Effector memory CD8-positive, alpha-beta T cell (primary cell): ENCODE measurements at regions not wholly inside any gene's neighbourhood (a gene's known extent, or its start where the extent isn't known, plus 50 kb on each side); places are given as distances from the start of the nearest gene placed in this dataset.

Experiments used
- ATAC-seq: fragments of 150-1000 bp; cut with Tn5 transposase; replicated peaks from 2 replicates; pipeline ENCODE4 v1.10.0; 2021; ENCODE audit warnings: mild to moderate bottlenecking, moderate library complexity
- DNase-seq, 3 experiments: peaks; one replicate each; pipeline ENCODE4 v3.0.0; 2021
- H3K27ac Mint-ChIP-seq, 2 donors: one replicate each; pipeline ENCODE4 v1.8.0; 2022; ENCODE audit warnings: mild to moderate bottlenecking in 2 of 2, mixed read lengths in 2 of 2, moderate library complexity in 2 of 2
- H3K27me3 Mint-ChIP-seq, 2 donors: one replicate each; pipeline ENCODE4 v1.8.0; 2022; ENCODE audit warnings: mixed read lengths in 2 of 2
- H3K36me3 Mint-ChIP-seq: one replicate; pipeline ENCODE4 v1.8.0; 2022; ENCODE audit warnings: mild to moderate bottlenecking, moderate library complexity, mixed read lengths; ENCODE audit not compliant: insufficient read depth
- H3K4me1 Mint-ChIP-seq, 2 donors: one replicate each; pipeline ENCODE4 v1.8.0; 2022; ENCODE audit warnings: low read depth in 2 of 2, mixed read lengths in 2 of 2
- H3K4me3 Mint-ChIP-seq, 2 donors: one replicate each; pipeline ENCODE4 v1.8.0; 2022; ENCODE audit warnings: mild to moderate bottlenecking in 2 of 2, mixed read lengths in 2 of 2, moderate library complexity in 2 of 2
- H3K9me3 Mint-ChIP-seq, 2 donors: one replicate each; pipeline ENCODE4 v1.8.0; 2022; ENCODE audit warnings: mixed read lengths in 2 of 2

DNA sequence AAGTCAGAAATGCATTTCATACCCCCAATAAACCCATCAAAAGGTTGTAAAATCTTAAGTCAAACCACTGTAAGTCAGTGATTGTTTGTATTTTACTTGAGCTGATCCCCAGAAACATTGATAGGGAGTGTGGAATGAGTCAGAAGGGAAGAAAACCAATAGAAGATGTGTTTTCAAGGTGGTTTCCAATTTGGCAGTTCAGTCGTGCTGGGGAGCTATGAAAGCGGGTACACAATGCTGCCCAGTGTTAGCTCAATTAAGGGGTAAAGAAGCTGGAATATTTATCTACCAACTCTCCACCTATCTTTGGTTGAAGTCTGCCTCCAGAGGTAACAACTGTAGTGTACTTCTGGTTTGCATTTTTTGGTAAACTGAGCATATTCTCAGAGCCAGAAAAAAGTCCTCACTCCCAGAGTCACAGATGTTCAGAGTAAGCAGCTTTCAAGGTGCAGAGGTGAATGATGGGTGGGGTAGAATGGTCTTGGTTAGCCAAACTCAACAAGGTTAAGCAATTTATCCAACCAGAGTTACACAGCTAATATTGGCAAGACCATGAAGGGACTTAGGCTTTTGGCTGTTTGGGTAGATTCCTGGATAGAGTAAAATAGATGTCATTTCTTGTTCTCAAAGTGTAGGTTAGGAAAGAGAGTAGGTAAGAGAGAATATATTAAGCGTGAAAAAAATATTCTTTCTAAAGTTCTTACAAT, 202.9 kb upstream of the ADGRL2 start:
- Mint-ChIP-seq H3K9me3 (peaks cover 8 to 15% of the 10 kb centered on the region in 2 donors), H3K27me3 (no peaks in the 10 kb centered on the region), H3K4me1 (no peaks in the 10 kb centered on the region), H3K27ac (no peak overlapping the region), H3K4me3 (no peak overlapping the region), H3K36me3 (no peaks in the 10 kb centered on the region)
- ATAC-seq (no peak), DNase-seq (no peak)

DNA sequence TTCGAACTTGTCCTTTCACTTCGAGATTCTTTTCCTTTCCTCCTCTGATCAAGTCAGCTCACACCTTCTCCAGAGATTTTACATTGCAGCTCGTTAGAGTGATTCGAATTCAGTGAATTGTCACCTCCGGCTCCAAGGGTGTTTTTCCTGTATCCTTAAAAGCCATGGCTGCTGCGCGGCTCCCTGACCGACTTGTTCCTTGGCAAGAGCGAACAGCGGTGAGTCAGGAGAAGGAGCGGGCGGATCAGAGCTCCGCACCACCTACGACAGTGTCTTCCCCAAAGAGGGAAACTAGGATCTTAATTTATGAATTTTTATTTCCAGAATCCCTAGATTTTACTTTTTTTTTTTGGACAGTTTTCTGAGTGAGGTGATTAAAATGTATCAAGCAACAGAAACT, 204.4 kb upstream of the ADGRL2 start:
- no peak overlapping the region for H3K4me3 Mint-ChIP-seq
- DNase-seq (no peak), ATAC-seq (no peak)
- no peak overlapping the region for H3K27ac Mint-ChIP-seq
- no peaks in the 10 kb centered on the region for H3K36me3 Mint-ChIP-seq
- no peaks in the 10 kb centered on the region for H3K27me3 Mint-ChIP-seq
- no peaks in the 10 kb centered on the region for H3K4me1 Mint-ChIP-seq
- H3K9me3 Mint-ChIP-seq: peaks cover 8 to 15% of the 10 kb centered on the region in 2 donors

- Mint-ChIP-seq H3K4me1 (no peaks in the 10 kb centered on the region), H3K4me3 (no peak overlapping the region), H3K27me3 (no peaks in the 10 kb centered on the region)
These were observed 206.5 kb upstream of the ADGRL2 start for GRCh38 chr1:81594206-81594605.

DNA sequence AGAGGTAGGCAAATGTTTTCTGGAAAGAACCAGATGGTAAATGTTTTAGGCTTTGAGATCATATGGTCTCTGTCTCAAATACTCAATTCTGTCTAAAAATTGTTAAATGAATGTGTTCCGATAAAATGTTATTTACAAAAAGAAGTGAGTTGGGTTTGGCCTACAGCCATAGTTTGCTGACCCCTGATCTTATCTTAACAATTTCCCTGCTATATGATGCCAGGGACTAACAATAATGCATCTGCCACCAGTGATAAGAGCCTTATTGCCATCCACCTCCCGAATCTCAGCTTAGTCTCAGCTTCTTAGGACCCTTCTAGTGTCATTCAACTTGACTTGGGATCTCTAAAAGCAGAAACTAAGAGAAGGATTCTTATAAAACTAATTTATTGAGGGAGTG, 208.5 kb upstream of the ADGRL2 start:
- Mint-ChIP-seq H3K27ac (no peak overlapping the region), H3K27me3 (no peaks in the 10 kb centered on the region), H3K4me1 (no peaks in the 10 kb centered on the region), H3K9me3 (peaks cover 7 to 14% of the 10 kb centered on the region in 2 donors), H3K4me3 (no peak overlapping the region), H3K36me3 (no peaks in the 10 kb centered on the region)
- ATAC-seq: no peak
- DNase-seq: no peak

More at GRCh38 chr1:81594206-81594605, 206.5 kb upstream of the ADGRL2 start:
- Mint-ChIP-seq H3K9me3 (peaks cover 8 to 12% of the 10 kb centered on the region in 2 donors), H3K27ac (no peak overlapping the region), H3K36me3 (no peaks in the 10 kb centered on the region)
- DNase-seq (no peak), ATAC-seq (no peak)

DNA sequence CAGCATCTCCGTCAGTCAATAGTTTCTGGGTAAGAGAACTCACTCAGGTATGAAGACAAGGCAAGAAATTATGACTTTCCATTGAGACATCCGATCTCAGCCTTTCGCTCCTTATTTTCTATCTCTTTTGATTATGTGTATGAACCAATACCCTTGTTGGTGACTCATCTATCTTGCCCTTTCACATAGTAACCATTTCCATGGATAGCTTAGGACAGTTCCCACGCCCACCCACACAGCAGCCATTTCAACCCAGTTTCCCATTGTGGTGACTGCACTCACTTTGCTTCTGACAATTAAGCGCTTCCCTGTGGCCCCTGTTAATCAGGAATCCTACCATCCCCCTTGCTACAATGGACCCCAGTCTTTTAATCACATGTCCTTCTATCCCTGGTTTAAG, 210.6 kb upstream of the ADGRL2 start:
- Mint-ChIP-seq H3K27me3 (no peaks in the 10 kb centered on the region), H3K27ac (no peak overlapping the region), H3K4me3 (no peak overlapping the region), H3K4me1 (no peaks in the 10 kb centered on the region), H3K36me3 (no peaks in the 10 kb centered on the region), H3K9me3 (peaks cover 7 to 10% of the 10 kb centered on the region in 2 donors)
- ATAC-seq (no peak), DNase-seq (no peak)

DNA sequence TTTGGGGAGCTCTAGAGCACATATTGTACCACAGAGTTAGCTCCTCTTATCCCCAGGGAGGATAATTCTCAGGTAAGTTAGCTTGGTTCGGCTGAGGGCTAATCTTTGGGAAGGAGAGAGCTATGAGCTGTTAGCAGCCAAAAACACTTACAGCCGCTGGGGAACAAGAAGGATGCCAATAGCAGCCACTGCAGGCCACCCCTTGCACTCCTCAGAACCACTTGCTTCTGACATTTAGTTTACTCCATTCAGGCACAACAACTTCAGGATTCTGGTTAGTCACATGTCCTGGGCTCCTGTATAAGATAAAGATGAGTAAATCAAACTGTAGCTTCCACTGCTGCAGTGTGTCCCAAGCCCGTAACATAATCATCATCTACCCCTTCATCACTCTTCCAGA, 212.6 kb upstream of the ADGRL2 start:
- Mint-ChIP-seq H3K27ac (no peak overlapping the region), H3K36me3 (no peaks in the 10 kb centered on the region), H3K4me3 (no peak overlapping the region), H3K4me1 (no peaks in the 10 kb centered on the region), H3K9me3 (peaks cover 7 to 8% of the 10 kb centered on the region in 2 donors), H3K27me3 (no peaks in the 10 kb centered on the region)
- DNase-seq: no peak
- no peak for ATAC-seq

GRCh38 chr1:81587426-81587825, 213.3 kb upstream of the ADGRL2 start:
- H3K36me3 Mint-ChIP-seq: no peaks in the 10 kb centered on the region
- H3K4me1 Mint-ChIP-seq: no peaks in the 10 kb centered on the region
- no peak for ATAC-seq
- DNase-seq: no peak
- H3K27me3 Mint-ChIP-seq: no peaks in the 10 kb centered on the region
- H3K9me3 Mint-ChIP-seq: peaks cover 7% of the 10 kb centered on the region in 2 donors
- no peak overlapping the region for H3K27ac Mint-ChIP-seq
- no peak overlapping the region for H3K4me3 Mint-ChIP-seq

DNA sequence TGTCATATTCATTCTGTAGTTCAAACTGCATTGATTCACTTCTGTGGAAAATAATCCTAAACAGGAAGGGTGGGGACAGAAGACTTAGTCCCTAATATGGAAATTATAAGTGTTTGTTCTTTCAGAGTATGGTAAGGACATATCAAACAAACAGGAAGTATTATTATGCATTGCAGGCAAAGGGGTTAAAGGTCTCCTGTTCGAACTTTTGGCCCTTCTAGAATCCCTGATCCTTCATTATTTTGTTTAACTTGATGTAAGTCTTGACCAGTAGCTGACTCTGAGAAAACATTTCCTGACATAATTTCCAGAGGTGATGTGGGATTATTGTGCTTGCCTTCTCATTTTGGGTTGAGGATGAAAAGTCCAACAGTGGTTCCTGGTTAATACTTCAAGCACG, 215.4 kb upstream of the ADGRL2 start:
- Mint-ChIP-seq H3K27ac (no peak overlapping the region), H3K9me3 (peaks cover 5 to 7% of the 10 kb centered on the region in 2 donors), H3K36me3 (no peaks in the 10 kb centered on the region), H3K27me3 (no peaks in the 10 kb centered on the region), H3K4me3 (no peak overlapping the region), H3K4me1 (no peaks in the 10 kb centered on the region)
- ATAC-seq (no peak), DNase-seq (no peak)

DNA sequence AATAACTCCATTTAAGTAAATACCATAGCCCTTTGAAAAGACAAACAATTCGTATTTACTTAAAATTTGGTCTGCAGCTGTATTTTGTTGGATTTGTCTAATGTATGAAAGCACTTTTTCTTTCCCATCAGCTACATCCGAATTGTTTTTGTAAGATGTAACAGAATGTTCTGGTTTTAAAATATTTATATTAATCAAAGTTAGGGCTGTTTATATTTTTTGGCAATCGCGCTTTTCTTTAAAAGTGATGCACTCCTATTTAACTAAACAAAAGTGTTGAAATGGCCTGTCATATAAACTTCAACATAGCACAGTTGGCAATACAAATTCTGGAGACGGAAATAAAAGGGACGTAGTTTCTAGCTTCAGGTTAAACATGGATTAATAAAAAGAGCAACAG, 216.3 kb upstream of the ADGRL2 start:
- H3K36me3 Mint-ChIP-seq: no peaks in the 10 kb centered on the region
- no peak overlapping the region for H3K27ac Mint-ChIP-seq
- no peaks in the 10 kb centered on the region for H3K27me3 Mint-ChIP-seq
- H3K9me3 Mint-ChIP-seq: peaks cover 5 to 7% of the 10 kb centered on the region in 2 donors
- H3K4me3 Mint-ChIP-seq: no peak overlapping the region
- ATAC-seq: no peak
- DNase-seq: no peak
- no peaks in the 10 kb centered on the region for H3K4me1 Mint-ChIP-seq

- Mint-ChIP-seq H3K4me1 (no peaks in the 10 kb centered on the region), H3K9me3 (peaks cover 5 to 7% of the 10 kb centered on the region in 2 donors), H3K4me3 (no peak overlapping the region), H3K27me3 (no peaks in the 10 kb centered on the region), H3K27ac (no peak overlapping the region), H3K36me3 (no peaks in the 10 kb centered on the region)
- DNase-seq: no peak
- no peak for ATAC-seq
These were observed 216.9 kb upstream of the ADGRL2 start for GRCh38 chr1:81583878-81584277.

GRCh38 chr1:81582467-81582986, 218.2 kb upstream of the ADGRL2 start:
- no peak for ATAC-seq
- Mint-ChIP-seq H3K36me3 (no peaks in the 10 kb centered on the region), H3K4me1 (no peaks in the 10 kb centered on the region), H3K4me3 (no peak overlapping the region), H3K27me3 (no peaks in the 10 kb centered on the region), H3K9me3 (peaks cover 3% of the 10 kb centered on the region in 2 donors), H3K27ac (no peak overlapping the region)
- no peak for DNase-seq

GRCh38 chr1:81578867-81579266, 221.9 kb upstream of the ADGRL2 start:
- H3K4me1 Mint-ChIP-seq: no peaks in the 10 kb centered on the region

DNA sequence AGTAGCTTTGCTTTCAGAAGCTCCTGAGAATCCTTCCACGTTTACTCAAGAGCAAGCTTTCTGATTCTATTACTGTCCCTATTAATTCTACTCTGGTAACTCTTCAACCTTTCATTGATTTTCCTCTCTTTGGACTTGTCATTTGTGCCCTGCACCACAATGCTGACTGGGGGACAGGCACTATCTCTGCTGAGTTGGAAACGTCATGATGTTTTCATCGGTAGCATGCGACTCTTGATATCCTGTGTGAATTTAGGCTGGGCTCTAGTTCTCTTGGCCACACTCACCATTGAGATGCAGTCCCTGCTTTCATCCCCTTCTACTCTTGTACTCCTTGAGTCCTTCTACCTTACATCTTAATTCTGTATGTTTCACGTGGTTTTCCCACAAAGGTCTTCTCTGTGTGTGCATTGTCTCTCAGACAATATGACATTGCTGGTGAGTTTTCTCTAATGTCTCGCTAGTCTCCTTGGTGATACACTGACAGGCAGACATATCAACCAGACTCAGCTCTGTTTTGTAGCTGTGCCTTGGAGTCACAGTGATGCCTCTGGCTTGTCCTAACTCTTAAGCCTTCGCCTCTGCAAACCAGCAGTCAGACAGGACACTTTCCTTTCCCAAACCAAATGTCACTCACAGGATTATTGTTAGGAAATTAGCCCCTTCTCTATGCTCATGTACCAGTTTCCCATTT, 223.6 kb upstream of the ADGRL2 start:
- H3K4me3 Mint-ChIP-seq: no peak overlapping the region
- no peaks in the 10 kb centered on the region for H3K27me3 Mint-ChIP-seq
- no peak overlapping the region for H3K27ac Mint-ChIP-seq
- H3K9me3 Mint-ChIP-seq: peaks cover 7% of the 10 kb centered on the region in 2 donors
- H3K4me1 Mint-ChIP-seq: no peaks in the 10 kb centered on the region
- ATAC-seq (no peak), DNase-seq (no peak)
- no peaks in the 10 kb centered on the region for H3K36me3 Mint-ChIP-seq

More at GRCh38 chr1:81578867-81579266, 221.9 kb upstream of the ADGRL2 start:
- H3K27ac Mint-ChIP-seq: no peak overlapping the region
- H3K36me3 Mint-ChIP-seq: no peaks in the 10 kb centered on the region
- H3K27me3 Mint-ChIP-seq: no peaks in the 10 kb centered on the region
- DNase-seq: no peak
- no peak for ATAC-seq
- no peak overlapping the region for H3K4me3 Mint-ChIP-seq
- H3K9me3 Mint-ChIP-seq: peaks cover 5 to 7% of the 10 kb centered on the region in 2 donors

- Mint-ChIP-seq H3K9me3 (peaks cover 7% of the 10 kb centered on the region in 2 donors), H3K4me1 (no peaks in the 10 kb centered on the region), H3K27ac (no peak overlapping the region), H3K27me3 (no peaks in the 10 kb centered on the region), H3K36me3 (no peaks in the 10 kb centered on the region), H3K4me3 (no peak overlapping the region)
- no peak for ATAC-seq
- DNase-seq: no peak
These were observed 226.3 kb upstream of the ADGRL2 start for GRCh38 chr1:81574408-81574807.
